ENCODE measurements at regions not wholly inside any gene's neighbourhood (a gene's known extent, or its start where the extent isn't known, plus 50 kb on each side); places are given as distances from the start of the nearest gene placed in this dataset.

DNA sequence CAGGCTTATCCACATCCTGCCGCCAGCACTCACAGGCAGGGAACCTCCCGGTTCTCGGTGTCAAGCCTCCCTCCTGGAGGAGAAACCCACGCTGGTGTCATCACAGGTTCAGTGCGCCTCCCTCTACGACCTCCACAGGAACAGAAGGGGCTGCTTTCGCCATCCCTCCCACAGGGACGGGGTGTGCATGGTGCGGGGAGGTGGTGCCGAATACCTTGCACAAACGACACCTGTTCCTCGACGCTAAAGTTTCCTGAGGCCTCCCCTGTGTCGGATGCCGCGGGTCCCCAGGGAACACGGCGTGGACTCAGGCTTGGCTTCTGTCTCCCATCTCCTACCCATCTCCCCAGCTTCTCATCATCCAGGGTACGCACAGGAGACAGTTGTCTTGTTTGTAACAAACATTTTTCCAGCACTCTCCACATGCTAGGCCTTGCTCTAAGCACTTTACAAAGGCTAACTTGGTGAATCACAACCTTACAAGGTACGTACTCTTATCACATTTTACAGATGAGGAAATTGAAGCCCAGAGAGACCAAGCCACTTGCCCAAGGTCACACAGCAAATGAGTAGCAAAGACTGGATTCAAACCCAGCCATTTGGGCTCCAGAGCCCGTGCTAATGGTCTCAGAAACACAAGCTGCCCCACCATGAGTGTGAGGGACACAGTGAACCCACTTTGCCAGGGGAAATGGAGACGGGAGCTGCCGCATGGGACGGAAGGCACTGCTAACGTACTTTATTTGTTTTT is 271.6 kb downstream of the C16orf95 start:
- WGBS (ENCODE audit: low lambda C conversion rate, missing lambda C conversion rate) = 89% methylated on average over 25 of the region's 25 CpGs
- no peak overlapping the region for H3K27ac ChIP-seq
- no peak overlapping the region for H3K4me3 ChIP-seq
- H3K4me2 ChIP-seq = no peak overlapping the region
- no peaks in the 10 kb centered on the region for H3K9me3 ChIP-seq (ENCODE audit: low read depth)
- no peak for DNase-seq (ENCODE audit: low spot score)
- no peaks in the 10 kb centered on the region for H3K4me1 ChIP-seq (ENCODE audit: insufficient read depth)
- no peaks in the 10 kb centered on the region for H4K20me1 ChIP-seq (ENCODE audit: insufficient read depth, poor library complexity, severe bottlenecking)
- H3K27me3 ChIP-seq = peaks cover 18% of the 10 kb centered on the region
- no peaks in the 10 kb centered on the region for H3K9me2 ChIP-seq (replicated peaks; ENCODE audit: insufficient read depth)
- TF ChIP-seq EZH2phosphoT487 (IDR thresholded peaks at IDR 0.05; ENCODE audit: low read depth, severe bottlenecking, unreplicated experiment) (no peak), EZH2 (IDR thresholded peaks at IDR 0.05; ENCODE audit: borderline replicate concordance) (no peak)
- TF ChIP-seq, protein P1, sequence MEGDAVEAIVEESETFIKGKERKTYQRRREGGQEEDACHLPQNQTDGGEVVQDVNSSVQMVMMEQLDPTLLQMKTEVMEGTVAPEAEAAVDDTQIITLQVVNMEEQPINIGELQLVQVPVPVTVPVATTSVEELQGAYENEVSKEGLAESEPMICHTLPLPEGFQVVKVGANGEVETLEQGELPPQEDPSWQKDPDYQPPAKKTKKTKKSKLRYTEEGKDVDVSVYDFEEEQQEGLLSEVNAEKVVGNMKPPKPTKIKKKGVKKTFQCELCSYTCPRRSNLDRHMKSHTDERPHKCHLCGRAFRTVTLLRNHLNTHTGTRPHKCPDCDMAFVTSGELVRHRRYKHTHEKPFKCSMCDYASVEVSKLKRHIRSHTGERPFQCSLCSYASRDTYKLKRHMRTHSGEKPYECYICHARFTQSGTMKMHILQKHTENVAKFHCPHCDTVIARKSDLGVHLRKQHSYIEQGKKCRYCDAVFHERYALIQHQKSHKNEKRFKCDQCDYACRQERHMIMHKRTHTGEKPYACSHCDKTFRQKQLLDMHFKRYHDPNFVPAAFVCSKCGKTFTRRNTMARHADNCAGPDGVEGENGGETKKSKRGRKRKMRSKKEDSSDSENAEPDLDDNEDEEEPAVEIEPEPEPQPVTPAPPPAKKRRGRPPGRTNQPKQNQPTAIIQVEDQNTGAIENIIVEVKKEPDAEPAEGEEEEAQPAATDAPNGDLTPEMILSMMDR (IDR thresholded peaks at IDR 0.05; ENCODE audit: poor library complexity) = no peak
- H3K79me2 ChIP-seq = no peaks in the 10 kb centered on the region
- no peak overlapping the region for H2AFZ ChIP-seq
- H3K36me3 ChIP-seq (replicated peaks; ENCODE audit: insufficient read depth, low read depth) = no peaks in the 10 kb centered on the region

DNA sequence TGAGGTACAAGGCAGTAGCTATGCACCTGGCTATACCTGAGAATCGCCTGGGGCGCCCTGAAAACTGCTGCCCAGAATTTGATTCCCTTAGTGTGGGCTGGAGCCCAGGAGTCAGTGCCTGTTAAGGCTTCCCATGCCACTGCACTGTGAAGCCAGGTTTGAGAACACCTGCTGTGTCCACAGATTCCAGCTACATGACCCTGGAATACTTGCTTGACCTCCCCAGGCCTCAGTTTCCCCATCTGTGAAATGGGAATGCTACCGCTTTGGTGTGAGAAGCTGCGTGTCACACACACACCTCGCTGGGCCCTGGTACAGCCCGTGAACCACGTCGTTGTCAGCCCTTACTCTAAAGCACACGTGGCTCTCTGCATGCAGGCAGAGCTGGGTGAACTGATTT is 271.0 kb downstream of the C16orf95 start:
- DNase-seq (ENCODE audit: low spot score) = no peak
- Histone ChIP-seq H2AFZ (no peak overlapping the region), H3K27me3 (peaks cover 18% of the 10 kb centered on the region), H4K20me1 (ENCODE audit: insufficient read depth, poor library complexity, severe bottlenecking) (no peaks in the 10 kb centered on the region), H3K4me3 (no peak overlapping the region), H3K36me3 (replicated peaks; ENCODE audit: insufficient read depth, low read depth) (no peaks in the 10 kb centered on the region), H3K79me2 (no peaks in the 10 kb centered on the region), H3K4me1 (ENCODE audit: insufficient read depth) (no peaks in the 10 kb centered on the region), H3K4me2 (no peak overlapping the region), H3K27ac (no peak overlapping the region), H3K9me2 (replicated peaks; ENCODE audit: insufficient read depth) (no peaks in the 10 kb centered on the region), H3K9me3 (ENCODE audit: low read depth) (no peaks in the 10 kb centered on the region)
- WGBS (ENCODE audit: low lambda C conversion rate, missing lambda C conversion rate) = 87% methylated on average over 9 of the region's 9 CpGs
- no peak for TF ChIP-seq EZH2 (IDR thresholded peaks at IDR 0.05; ENCODE audit: borderline replicate concordance)
- no peak for TF ChIP-seq EZH2phosphoT487 (IDR thresholded peaks at IDR 0.05; ENCODE audit: low read depth, severe bottlenecking, unreplicated experiment)
- TF ChIP-seq, protein P1 (IDR thresholded peaks at IDR 0.05; ENCODE audit: poor library complexity) = no peak

DNA sequence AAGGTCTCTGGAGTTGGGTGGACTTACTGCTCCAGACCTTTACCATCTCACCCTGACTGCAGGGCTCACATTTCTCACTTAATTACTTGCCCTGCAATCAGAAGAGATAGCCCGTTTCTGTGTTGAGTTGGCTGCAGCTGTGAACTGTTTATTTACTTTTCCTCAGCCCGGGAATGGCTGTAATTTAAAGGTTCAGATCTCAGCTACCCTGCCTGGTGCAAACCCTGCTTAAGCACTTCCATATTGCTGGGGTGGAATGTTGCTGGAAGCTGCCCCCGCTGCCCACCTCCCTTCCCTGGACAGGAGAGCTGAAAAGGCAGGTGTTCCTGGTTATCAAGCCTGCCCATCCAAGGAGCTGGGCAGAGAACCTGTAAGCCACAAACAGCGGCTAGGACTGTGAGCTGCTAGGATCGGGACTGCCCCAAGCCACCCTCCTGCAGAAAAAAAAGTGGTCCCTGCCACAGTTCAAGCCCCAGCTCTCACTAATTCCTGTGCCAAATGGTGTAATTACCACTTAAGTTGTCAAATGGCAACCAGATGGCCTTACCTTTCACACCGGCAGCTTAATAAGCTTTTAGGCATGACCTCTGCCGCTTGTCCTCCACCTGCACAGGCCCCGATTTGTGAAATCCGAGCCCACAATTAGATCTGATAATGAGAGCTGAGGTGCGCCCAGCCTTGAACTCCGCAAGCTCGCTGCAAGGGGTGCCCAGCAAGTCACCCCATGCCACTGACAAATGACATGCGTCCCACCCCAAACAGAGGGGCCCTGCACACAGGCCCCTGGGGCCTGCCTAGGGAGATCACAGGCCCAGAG is 269.8 kb downstream of the C16orf95 start:
- H3K9me3 ChIP-seq (ENCODE audit: low read depth) = no peaks in the 10 kb centered on the region
- no peak overlapping the region for H3K27ac ChIP-seq
- no peaks in the 10 kb centered on the region for H3K4me1 ChIP-seq (ENCODE audit: insufficient read depth)
- H4K20me1 ChIP-seq (ENCODE audit: insufficient read depth, poor library complexity, severe bottlenecking) = no peaks in the 10 kb centered on the region
- peaks cover 22% of the 10 kb centered on the region for H3K27me3 ChIP-seq
- no peaks in the 10 kb centered on the region for H3K36me3 ChIP-seq (replicated peaks; ENCODE audit: insufficient read depth, low read depth)
- DNase-seq (ENCODE audit: low spot score) = no peak
- H3K79me2 ChIP-seq = no peaks in the 10 kb centered on the region
- no peak overlapping the region for H2AFZ ChIP-seq
- H3K9me2 ChIP-seq (replicated peaks; ENCODE audit: insufficient read depth) = no peaks in the 10 kb centered on the region
- WGBS (ENCODE audit: low lambda C conversion rate, missing lambda C conversion rate) = 38% methylated on average over 13 of the region's 13 CpGs
- no peak overlapping the region for H3K4me3 ChIP-seq
- TF ChIP-seq EZH2 (IDR thresholded peaks at IDR 0.05; ENCODE audit: borderline replicate concordance) (no peak), EZH2phosphoT487 (IDR thresholded peaks at IDR 0.05; ENCODE audit: low read depth, severe bottlenecking, unreplicated experiment) (no peak)
- TF ChIP-seq, protein P1 (IDR thresholded peaks at IDR 0.05; ENCODE audit: poor library complexity) = no peak
- H3K4me2 ChIP-seq = no peak overlapping the region

All from hepatocyte (in vitro differentiated cells).